ENCODE measurements at regions not wholly inside any gene's neighbourhood (a gene's known extent, or its start where the extent isn't known, plus 50 kb on each side); places are given as distances from the start of the nearest gene placed in this dataset.
"Not testable (repeated sequence)": the region's sequence is repeated elsewhere in the genome, so short reads cannot be mapped to it uniquely, and the experiment has no call there.

DNA sequence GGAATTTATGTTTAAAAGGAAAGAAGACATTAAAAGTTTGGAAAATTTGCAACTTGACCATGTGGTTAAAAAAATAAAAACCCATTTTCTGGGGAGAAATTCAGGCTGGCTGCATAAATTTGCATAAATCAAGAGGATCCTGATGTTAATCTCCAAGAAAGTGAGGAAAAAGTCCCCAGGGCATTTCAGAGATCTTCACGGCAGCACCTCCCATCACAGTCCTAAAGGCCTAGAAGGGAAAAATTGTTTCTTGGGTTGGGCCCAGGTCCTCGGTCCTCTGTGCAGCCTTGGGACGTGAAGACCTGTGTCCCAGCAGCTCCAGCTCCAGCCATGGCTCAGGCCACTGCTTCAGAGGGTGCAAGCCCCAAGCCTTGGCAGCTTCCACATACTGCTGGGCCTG is 560.3 kb downstream of the PRIM2 start:
- TF ChIP-seq, protein P1, sequence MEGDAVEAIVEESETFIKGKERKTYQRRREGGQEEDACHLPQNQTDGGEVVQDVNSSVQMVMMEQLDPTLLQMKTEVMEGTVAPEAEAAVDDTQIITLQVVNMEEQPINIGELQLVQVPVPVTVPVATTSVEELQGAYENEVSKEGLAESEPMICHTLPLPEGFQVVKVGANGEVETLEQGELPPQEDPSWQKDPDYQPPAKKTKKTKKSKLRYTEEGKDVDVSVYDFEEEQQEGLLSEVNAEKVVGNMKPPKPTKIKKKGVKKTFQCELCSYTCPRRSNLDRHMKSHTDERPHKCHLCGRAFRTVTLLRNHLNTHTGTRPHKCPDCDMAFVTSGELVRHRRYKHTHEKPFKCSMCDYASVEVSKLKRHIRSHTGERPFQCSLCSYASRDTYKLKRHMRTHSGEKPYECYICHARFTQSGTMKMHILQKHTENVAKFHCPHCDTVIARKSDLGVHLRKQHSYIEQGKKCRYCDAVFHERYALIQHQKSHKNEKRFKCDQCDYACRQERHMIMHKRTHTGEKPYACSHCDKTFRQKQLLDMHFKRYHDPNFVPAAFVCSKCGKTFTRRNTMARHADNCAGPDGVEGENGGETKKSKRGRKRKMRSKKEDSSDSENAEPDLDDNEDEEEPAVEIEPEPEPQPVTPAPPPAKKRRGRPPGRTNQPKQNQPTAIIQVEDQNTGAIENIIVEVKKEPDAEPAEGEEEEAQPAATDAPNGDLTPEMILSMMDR (IDR thresholded peaks at IDR 0.05 in 4 of 5, conservative IDR thresholded peaks at IDR 0.05 in 1 of 5): not testable (repeated sequence)
- not testable (repeated sequence) for TF ChIP-seq POLR2A (IDR thresholded peaks at IDR 0.05)

Measured in gastrocnemius medialis (tissue), 4 donors.